GM13977 (cell line): ENCODE measurements at regions not wholly inside any gene's neighbourhood (a gene's known extent, or its start where the extent isn't known, plus 50 kb on each side); places are given as distances from the start of the nearest gene placed in this dataset.

Experiments
- DNase-seq: peaks from one replicate; pipeline ENCODE4 v3.0.0; 2012; ENCODE audit warnings: low spot score
- CTCF ChIP-seq: IDR thresholded peaks from 2 replicates; pipeline ENCODE4 v1.5.1; 2012; ENCODE audit warnings: mild to moderate bottlenecking, control low read depth; ENCODE audit not compliant: insufficient read depth; ENCODE audit errors: extremely low read depth, missing control alignments
- in situ Hi-C: fragments of 300-500 bp; cut with MboI; formaldehyde crosslinking; loops from one replicate; pipeline ENCODE4 v1.12.0; 2022; ENCODE audit warnings: low sequenced_read_pairs, low pct_unique_long_range_greater_than_20kb, mixed read lengths, inconsistent platforms; ENCODE audit not compliant: unreplicated experiment

GRCh38 chr10:44287408-44287807, 97.5 kb downstream of the CXCL12 start:
- DNase-seq = no peak
- in situ Hi-C loops = loop anchor here (25.0 kb wide), 1 partner anchor 100 kb away; no protein-coding TSS in a partner anchor
- no peak for TF ChIP-seq CTCF

GRCh38 chr10:44284198-44285084, 100.5 kb downstream of the CXCL12 start:
- no peak for DNase-seq
- TF ChIP-seq CTCF = no peak
- in situ Hi-C loops = loop anchor here (25.0 kb wide), 1 partner anchor 97 kb away; no protein-coding TSS in a partner anchor

GRCh38 chr10:44282626-44283300, 102.1 kb downstream of the CXCL12 start:
- TF ChIP-seq CTCF = no peak
- no peak for DNase-seq
- in situ Hi-C loops = loop anchor here (25.0 kb wide), 1 partner anchor 95 kb away; no protein-coding TSS in a partner anchor

- no peak for DNase-seq
- no peak for TF ChIP-seq CTCF
- in situ Hi-C loops = loop anchor here (25.0 kb wide), 1 partner anchor 94 kb away; no protein-coding TSS in a partner anchor
Measured at GRCh38 chr10:44281662-44282061, 103.2 kb downstream of the CXCL12 start.

- in situ Hi-C loops = loop anchor here (25.0 kb wide), 1 partner anchor 94 kb away; no protein-coding TSS in a partner anchor
- TF ChIP-seq CTCF = no peak
- DNase-seq = no peak
Measured at GRCh38 chr10:44281089-44281613, 103.7 kb downstream of the CXCL12 start.

DNA sequence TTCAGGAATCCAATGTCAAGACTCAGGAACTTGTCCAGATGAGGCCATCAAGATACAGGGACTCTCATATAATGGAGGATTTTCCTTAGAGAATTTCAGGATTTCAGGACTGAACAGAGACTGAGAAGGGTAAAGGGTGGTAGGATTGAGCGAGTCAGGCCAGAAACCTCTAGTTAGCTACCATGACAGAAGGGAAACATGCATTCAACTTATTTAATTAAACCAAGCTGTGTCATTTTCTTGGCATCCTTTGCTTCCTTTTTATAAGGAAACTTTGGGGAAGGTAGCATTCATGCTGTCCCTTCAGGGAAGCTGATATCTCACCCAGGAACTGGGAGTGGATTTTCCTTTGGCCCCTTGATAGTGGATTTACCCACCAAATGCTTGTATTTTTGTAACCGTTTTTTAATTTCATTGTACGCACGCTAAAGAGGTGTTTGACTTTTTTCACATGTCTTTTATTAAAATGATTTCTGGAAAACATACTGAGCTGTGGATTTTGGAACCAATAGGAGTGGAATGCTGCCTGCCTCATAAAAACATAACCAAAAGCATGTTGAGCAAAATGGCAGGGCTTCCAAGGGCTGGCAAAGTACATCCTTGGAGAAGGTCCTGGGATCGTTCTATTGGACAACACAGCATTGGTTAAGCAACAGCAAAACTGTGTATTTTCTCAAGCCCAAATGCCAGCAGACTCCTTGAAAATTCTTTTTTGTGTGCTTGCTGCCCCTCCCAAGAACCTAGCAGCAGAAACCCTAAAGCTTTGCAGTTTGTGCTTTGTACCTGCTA, 104.5 kb downstream of the CXCL12 start:
- in situ Hi-C loops = loop anchor here (25.0 kb wide), 1 partner anchor 93 kb away; no protein-coding TSS in a partner anchor
- TF ChIP-seq CTCF = no peak
- DNase-seq = no peak
